ENCODE measurements at regions not wholly inside any gene's neighbourhood (a gene's known extent, or its start where the extent isn't known, plus 50 kb on each side); places are given as distances from the start of the nearest gene placed in this dataset.

DNA sequence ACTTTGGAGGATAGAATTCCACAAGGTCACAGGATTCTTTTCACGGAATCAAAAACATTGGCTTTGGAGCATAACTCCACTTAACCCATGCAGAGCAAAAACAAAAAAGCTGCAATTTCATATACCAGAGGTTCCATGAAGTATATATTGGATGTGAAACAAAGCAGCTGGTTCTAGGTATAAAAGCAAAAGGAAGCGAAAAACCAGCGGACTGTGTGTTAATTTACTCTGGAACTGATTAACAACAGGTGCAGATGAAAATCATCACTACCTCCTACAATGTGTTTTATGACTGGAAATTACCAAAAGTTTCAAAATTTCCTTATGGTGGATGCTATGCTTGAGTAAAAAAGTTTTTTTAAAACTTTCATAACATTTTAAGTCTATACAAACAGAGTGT, 54.4 kb upstream of the LINC00305 start:
- Histone ChIP-seq H3K4me3 (no peak overlapping the region), H3K27me3 (no peaks in the 10 kb centered on the region), H3K4me1 (no peaks in the 10 kb centered on the region), H3K36me3 (no peaks in the 10 kb centered on the region), H3K27ac (no peak overlapping the region), H3K9me3 (no peaks in the 10 kb centered on the region)
- TF ChIP-seq CTCF (IDR thresholded peaks at IDR 0.05): no peak
- DNase-seq (no peak), ATAC-seq (no peak)
- intact Hi-C loops (cut with DNase I): no loop called here
- 64% methylated on average over 3 of the region's 3 CpGs for WGBS, 2 donors

DNA sequence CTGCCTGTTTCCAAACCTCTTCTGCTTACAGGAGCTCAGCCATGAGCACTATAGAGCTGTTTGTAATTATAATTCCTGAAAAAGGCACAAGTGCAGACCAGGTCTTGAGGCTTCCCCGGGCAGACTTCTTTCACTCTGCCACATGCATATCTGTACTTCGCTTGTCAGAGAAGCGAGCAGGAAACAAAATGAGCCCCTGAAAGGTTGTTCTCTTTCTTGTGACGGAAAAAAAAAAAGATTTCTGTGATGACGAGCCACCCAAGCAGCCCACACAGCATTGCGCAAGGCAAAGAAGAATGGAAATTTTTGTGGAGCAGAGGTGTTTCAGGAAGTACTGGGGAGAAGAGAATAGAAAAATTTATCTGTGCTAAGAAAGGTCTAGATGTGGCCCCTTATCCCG, 54.0 kb upstream of the LINC00305 start:
- no peaks in the 10 kb centered on the region for H3K36me3 ChIP-seq
- WGBS, 2 donors: 44 to 54% methylated on average over 7 of the region's 7 CpGs
- ATAC-seq (no peak), DNase-seq (no peak)
- intact Hi-C loops (cut with DNase I): no loop called here
- H3K4me1 ChIP-seq: no peaks in the 10 kb centered on the region
- no peak overlapping the region for H3K27ac ChIP-seq
- no peaks in the 10 kb centered on the region for H3K27me3 ChIP-seq
- no peak for TF ChIP-seq CTCF (IDR thresholded peaks at IDR 0.05)
- H3K4me3 ChIP-seq: no peak overlapping the region
- H3K9me3 ChIP-seq: no peaks in the 10 kb centered on the region

GRCh38 chr18:64202210-64202836, 53.4 kb upstream of the LINC00305 start:
- H3K4me1 ChIP-seq: no peaks in the 10 kb centered on the region
- ATAC-seq: no peak
- no peaks in the 10 kb centered on the region for H3K27me3 ChIP-seq
- H3K36me3 ChIP-seq: no peaks in the 10 kb centered on the region
- DNase-seq: no peak
- 59 to 69% methylated on average over 6 of the region's 6 CpGs for WGBS, 2 donors
- no peak overlapping the region for H3K27ac ChIP-seq
- no peaks in the 10 kb centered on the region for H3K9me3 ChIP-seq
- intact Hi-C loops (cut with DNase I): no loop called here
- no peak overlapping the region for H3K4me3 ChIP-seq
- TF ChIP-seq CTCF (IDR thresholded peaks at IDR 0.05): no peak

DNA sequence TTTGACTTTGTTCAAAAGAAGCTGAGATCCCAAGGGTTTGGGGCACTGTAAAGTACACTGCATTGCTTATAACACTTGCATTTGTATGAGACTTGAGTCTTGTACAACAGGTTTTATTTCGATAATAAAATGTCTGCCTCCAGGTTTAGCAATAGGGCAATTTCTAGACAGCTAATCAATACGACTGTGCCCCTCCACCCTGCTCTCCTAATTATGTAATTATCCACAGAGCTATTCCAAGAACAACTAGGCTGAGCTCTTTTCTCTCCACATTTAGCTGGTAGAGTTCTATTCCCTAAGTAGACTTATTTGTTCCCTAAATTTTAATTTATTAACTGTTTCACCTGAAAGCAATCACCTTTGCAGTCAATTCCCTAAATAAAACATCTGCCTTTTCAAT, 52.9 kb upstream of the LINC00305 start:
- DNase-seq (no peak), ATAC-seq (no peak)
- H3K4me1 ChIP-seq: no peaks in the 10 kb centered on the region
- no peak overlapping the region for H3K27ac ChIP-seq
- intact Hi-C loops (cut with DNase I): no loop called here
- no peak overlapping the region for H3K4me3 ChIP-seq
- no peak for TF ChIP-seq CTCF (IDR thresholded peaks at IDR 0.05)
- no peaks in the 10 kb centered on the region for H3K9me3 ChIP-seq
- no peaks in the 10 kb centered on the region for H3K36me3 ChIP-seq
- WGBS, 2 donors: 92 to 100% methylated on average over 2 of the region's 2 CpGs
- H3K27me3 ChIP-seq: no peaks in the 10 kb centered on the region

All from heart right ventricle (tissue), 16 donors.